Mesenchymal stem cell (in vitro differentiated cells and primary cell): ENCODE measurements at regions not wholly inside any gene's neighbourhood (a gene's known extent, or its start where the extent isn't known, plus 50 kb on each side); places are given as distances from the start of the nearest gene placed in this dataset.

ENCODE experiments used
- DNase-seq: peaks from one replicate; pipeline ENCODE4 v3.0.0-alpha.2; 2013
- H2AFZ ChIP-seq: one replicate; pipeline ENCODE4 v1.6.1; 2013; ENCODE audit warnings: low read depth, mild to moderate bottlenecking, control low read depth, inconsistent platforms, low read length, moderate library complexity
- H2AK5ac ChIP-seq: 2 replicates; pipeline ENCODE4 v1.6.1; 2013; ENCODE audit warnings: low read length, moderate library complexity, mild to moderate bottlenecking, inconsistent platforms; ENCODE audit not compliant: severe bottlenecking
- H2BK120ac ChIP-seq: one replicate; pipeline ENCODE4 v1.6.1; 2013; ENCODE audit warnings: low read depth, mild to moderate bottlenecking, inconsistent platforms, low read length, moderate library complexity
- H2BK12ac ChIP-seq, 2 experiments: one replicate each; pipeline ENCODE4 v1.6.1; 2013; ENCODE audit warnings: inconsistent platforms in 2 of 2, low read length in 2 of 2, mild to moderate bottlenecking in 2 of 2, moderate library complexity in 2 of 2, control low read depth in 1 of 2
- H2BK15ac ChIP-seq: one replicate; pipeline ENCODE4 v1.6.1; 2013; ENCODE audit warnings: mild to moderate bottlenecking, low read depth, inconsistent platforms; ENCODE audit not compliant: poor library complexity, severe bottlenecking
- H2BK5ac ChIP-seq: 2 replicates; pipeline ENCODE4 v1.6.1; 2013; ENCODE audit warnings: low read depth, mild to moderate bottlenecking, low read length, control low read depth, inconsistent platforms; ENCODE audit not compliant: poor library complexity, severe bottlenecking
- H3K14ac ChIP-seq, 2 experiments: one replicate each; pipeline ENCODE4 v1.6.1; 2013; ENCODE audit warnings: inconsistent platforms in 2 of 2, low read length in 2 of 2, control low read depth in 1 of 2, mild to moderate bottlenecking in 1 of 2, moderate library complexity in 1 of 2
- H3K18ac ChIP-seq, 2 experiments: one replicate each; pipeline ENCODE4 v1.6.1; 2013; ENCODE audit warnings: inconsistent platforms in 2 of 2, low read length in 2 of 2, control low read depth in 1 of 2, low read depth in 1 of 2, mild to moderate bottlenecking in 1 of 2
- H3K23ac ChIP-seq, 2 experiments: one replicate each; pipeline ENCODE4 v1.6.1; 2013; ENCODE audit warnings: inconsistent platforms in 2 of 2, low read length in 2 of 2, mild to moderate bottlenecking in 2 of 2, moderate library complexity in 2 of 2, control low read depth in 1 of 2
- H3K27ac ChIP-seq: 2 replicates; pipeline ENCODE4 v1.5.1; 2013; ENCODE audit warnings: mild to moderate bottlenecking, moderate library complexity, low read length, control low read depth, inconsistent platforms; ENCODE audit not compliant: poor library complexity, severe bottlenecking
- H3K27me3 ChIP-seq, 2 experiments: 2 replicates each; pipeline versions ENCODE4 v1.6.1 to v1.7.0; 2013; ENCODE audit warnings: low read length in 2 of 2, mild to moderate bottlenecking in 2 of 2, moderate library complexity in 2 of 2, control low read depth in 1 of 2, inconsistent platforms in 1 of 2; ENCODE audit not compliant: control insufficient read depth in 1 of 2, insufficient read depth in 1 of 2
- H3K36me3 ChIP-seq, 2 experiments: 2 replicates each; pipeline versions ENCODE4 v1.6.1 to v1.7.0; 2013; ENCODE audit warnings: low read length in 2 of 2, control low read depth in 1 of 2, inconsistent platforms in 1 of 2, low read depth in 1 of 2, mild to moderate bottlenecking in 1 of 2; ENCODE audit not compliant: insufficient read depth in 2 of 2, control insufficient read depth in 1 of 2
- H3K4ac ChIP-seq, 2 experiments: one replicate each; pipeline ENCODE4 v1.6.1; 2013; ENCODE audit warnings: inconsistent platforms in 2 of 2, low read length in 2 of 2, mild to moderate bottlenecking in 2 of 2, moderate library complexity in 2 of 2, control low read depth in 1 of 2, low read depth in 1 of 2
- H3K4me1 ChIP-seq: 2 replicates; pipeline ENCODE4 v1.6.1; 2013; ENCODE audit warnings: low read depth, low read length, control low read depth; ENCODE audit not compliant: control insufficient read depth, insufficient read depth
- H3K4me2 ChIP-seq: 2 replicates; pipeline ENCODE4 v1.6.1; 2013; ENCODE audit warnings: low read length, mild to moderate bottlenecking, inconsistent platforms; ENCODE audit not compliant: poor library complexity, severe bottlenecking
- H3K4me3 ChIP-seq, 2 experiments: 2 replicates each; pipeline versions ENCODE4 v1.5.1 to v1.7.0; 2013; ENCODE audit warnings: low read length in 2 of 2, mild to moderate bottlenecking in 2 of 2, control low read depth in 1 of 2, low read depth in 1 of 2; ENCODE audit not compliant: insufficient read depth in 1 of 2
- H3K79me1 ChIP-seq: replicated peaks from 2 replicates; pipeline ENCODE4 v1.6.1; 2013; ENCODE audit warnings: mild to moderate bottlenecking, control low read depth, low read length, inconsistent platforms; ENCODE audit not compliant: poor library complexity, severe bottlenecking
- H3K9ac ChIP-seq: 2 replicates; pipeline ENCODE4 v1.7.0; 2013; ENCODE audit warnings: mild to moderate bottlenecking, low read length, moderate library complexity
- H3K9me3 ChIP-seq: 2 replicates; pipeline ENCODE4 v1.7.0; 2013; ENCODE audit warnings: mild to moderate bottlenecking, low read length; ENCODE audit not compliant: control insufficient read depth
- H4K8ac ChIP-seq: one replicate; pipeline ENCODE4 v1.6.1; 2013; ENCODE audit warnings: inconsistent platforms, mild to moderate bottlenecking, low read length, moderate library complexity
- H4K91ac ChIP-seq: one replicate; pipeline ENCODE4 v1.6.1; 2013; ENCODE audit warnings: mild to moderate bottlenecking, low read length, inconsistent platforms
- WGBS: methylation state at CpG from one replicate; pipeline ENCODE4 v1.1.7; 2013; ENCODE audit warnings: mixed read lengths; 5-methylcytosine and 5-hydroxymethylcytosine counted together

DNA sequence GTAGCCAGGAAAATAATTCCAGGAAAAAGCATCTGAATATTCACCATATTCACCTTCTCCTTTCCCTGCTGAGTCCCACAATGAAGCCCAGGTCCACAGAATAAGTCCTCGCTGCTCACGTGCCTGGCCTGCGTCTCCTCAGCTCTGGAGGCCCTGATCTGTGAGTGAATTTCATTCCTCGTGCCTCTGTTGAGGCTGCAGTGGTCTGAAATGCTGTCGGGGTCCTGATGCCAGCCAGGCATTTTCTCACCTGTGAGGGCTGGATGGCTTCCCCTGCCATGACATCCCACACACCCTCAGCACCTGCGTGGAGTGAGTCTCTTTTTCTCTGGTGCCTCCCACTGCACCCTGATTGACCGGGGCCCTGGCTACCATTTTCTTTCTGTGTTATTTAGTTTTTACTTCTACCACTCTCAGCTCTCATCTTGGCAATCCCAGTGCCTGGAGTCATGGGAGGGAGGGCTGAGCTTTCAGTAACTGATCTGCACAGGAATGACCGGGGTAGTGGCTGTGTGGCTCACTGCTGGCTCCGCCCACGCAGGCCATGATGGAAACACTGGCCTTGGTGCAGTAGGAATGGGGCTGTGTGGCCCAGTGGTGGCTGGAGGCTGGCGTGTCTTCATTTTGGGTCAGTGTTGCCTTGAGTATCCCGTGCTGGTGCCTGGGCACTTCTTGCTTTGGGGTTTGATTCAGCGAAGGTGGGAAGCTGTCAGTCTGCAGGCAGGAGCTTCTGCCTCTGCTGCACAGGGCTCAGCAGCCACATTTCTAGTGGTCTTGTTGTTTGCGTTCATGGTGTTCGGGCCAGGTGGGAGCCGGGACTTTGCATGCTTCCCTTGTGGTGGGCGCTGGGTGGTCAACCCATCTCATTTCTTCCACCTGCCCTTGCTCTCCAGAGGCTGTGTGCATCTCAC lies 807.2 kb downstream of the TBC1D22A start:
- H2AFZ ChIP-seq, result no peak overlapping the region
- H3K36me3 ChIP-seq, result no peaks in the 10 kb centered on the region
- no peak overlapping the region for H4K91ac ChIP-seq
- no peak overlapping the region for H3K27ac ChIP-seq
- H3K9ac ChIP-seq, result no peak overlapping the region
- no peaks in the 10 kb centered on the region for H3K4me1 ChIP-seq
- H3K79me1 ChIP-seq, result no peaks in the 10 kb centered on the region
- no peak overlapping the region for H3K4me3 ChIP-seq
- no peak overlapping the region for H2BK5ac ChIP-seq
- no peak overlapping the region for H2BK120ac ChIP-seq
- no peak overlapping the region for H3K14ac ChIP-seq
- H3K4me2 ChIP-seq, result no peak overlapping the region
- no peak for DNase-seq
- H2BK12ac ChIP-seq, result no peak overlapping the region
- H2AK5ac ChIP-seq, result no peak overlapping the region
- H3K18ac ChIP-seq, result no peak overlapping the region
- no peak overlapping the region for H4K8ac ChIP-seq
- H3K9me3 ChIP-seq, result no peaks in the 10 kb centered on the region
- no peak overlapping the region for H3K4ac ChIP-seq
- H3K27me3 ChIP-seq, result no peaks in the 10 kb centered on the region
- no peak overlapping the region for H2BK15ac ChIP-seq
- 64% methylated on average over 17 of the region's 17 CpGs for WGBS
- H3K23ac ChIP-seq, result no peak overlapping the region

DNA sequence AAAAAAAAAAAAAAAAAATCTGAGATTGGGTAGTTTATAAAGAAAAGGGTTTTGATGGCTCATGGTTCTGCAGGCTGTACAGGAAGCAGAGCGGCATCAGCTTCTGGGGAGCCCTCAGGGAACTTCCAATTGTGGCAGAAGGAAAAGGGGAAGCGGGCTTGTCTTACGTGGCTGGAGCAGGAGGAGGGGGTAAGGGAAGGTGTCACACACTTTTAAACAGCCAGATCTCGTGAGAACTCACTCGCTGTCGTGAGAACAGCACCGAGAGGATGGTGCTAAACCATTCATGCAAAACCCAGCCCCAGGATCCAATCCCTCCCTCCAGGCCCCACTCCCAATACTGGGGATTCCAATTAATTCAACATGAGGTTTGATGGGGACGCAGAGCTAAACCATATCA lies 806.2 kb downstream of the TBC1D22A start:
- H2AK5ac ChIP-seq, result no peak overlapping the region
- no peak overlapping the region for H2BK12ac ChIP-seq

DNA sequence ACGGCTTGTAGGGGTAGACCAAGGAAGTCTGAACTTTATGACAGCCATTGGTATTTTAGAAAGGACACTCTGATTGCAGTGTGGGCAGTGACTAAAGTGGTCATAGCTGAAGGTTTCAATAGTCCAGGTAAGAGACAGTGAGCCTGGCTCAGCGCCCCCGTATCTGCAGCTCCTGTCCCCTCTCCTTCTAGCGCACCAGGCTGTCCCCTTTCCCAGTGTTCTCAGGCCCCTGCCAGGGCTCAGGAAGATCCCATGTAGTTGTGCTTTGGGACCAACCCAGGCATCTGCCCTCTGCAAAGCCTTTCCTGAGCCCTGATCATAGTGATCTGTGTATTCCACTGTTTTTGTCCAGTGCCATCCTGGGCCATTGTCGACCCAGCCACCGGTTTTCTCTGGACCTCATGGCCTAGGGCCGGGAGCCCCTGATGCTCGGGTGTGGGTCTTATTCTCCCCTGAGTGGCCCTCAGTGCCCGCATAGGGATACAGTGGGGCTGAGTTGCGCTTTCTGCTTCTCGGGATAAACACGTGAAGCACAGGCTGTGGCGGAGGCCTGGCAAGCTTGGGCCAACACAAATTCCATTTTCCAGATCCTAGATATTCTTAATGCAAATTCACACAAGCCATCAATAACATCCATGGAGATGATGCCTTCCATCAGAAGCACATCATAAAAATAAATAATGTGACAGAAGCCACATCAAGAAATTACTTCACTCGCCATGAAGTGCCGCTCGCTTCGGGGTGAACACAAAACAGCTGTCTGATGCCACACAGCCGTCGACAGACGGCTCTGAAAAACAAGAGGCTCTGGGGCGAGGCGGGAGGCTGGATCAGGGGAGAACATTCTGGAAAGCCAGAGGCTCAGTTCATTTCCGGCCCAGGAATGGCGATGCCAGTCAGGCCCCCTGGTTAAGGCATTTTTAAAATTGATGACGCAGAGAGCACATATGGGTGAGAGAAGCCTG lies 805.0 kb downstream of the TBC1D22A start:
- H3K14ac ChIP-seq, result no peak overlapping the region

More for the DNA sequence above, 806.2 kb downstream of the TBC1D22A start:
- no peak overlapping the region for H3K4me3 ChIP-seq
- no peak for DNase-seq
- no peaks in the 10 kb centered on the region for H3K4me1 ChIP-seq
- H2AFZ ChIP-seq, result no peak overlapping the region
- no peak overlapping the region for H2BK5ac ChIP-seq
- no peaks in the 10 kb centered on the region for H3K36me3 ChIP-seq
- H3K18ac ChIP-seq, result no peak overlapping the region
- H3K27me3 ChIP-seq, result no peaks in the 10 kb centered on the region
- H3K23ac ChIP-seq, result no peak overlapping the region
- no peak overlapping the region for H4K8ac ChIP-seq
- H3K4ac ChIP-seq, result no peak overlapping the region
- no peak overlapping the region for H2BK15ac ChIP-seq
- H3K9me3 ChIP-seq, result no peaks in the 10 kb centered on the region
- H3K27ac ChIP-seq, result no peak overlapping the region
- WGBS, result 67% methylated on average over 7 of the region's 8 CpGs
- no peak overlapping the region for H3K4me2 ChIP-seq
- no peak overlapping the region for H2BK120ac ChIP-seq
- H3K14ac ChIP-seq, result no peak overlapping the region
- H4K91ac ChIP-seq, result no peak overlapping the region
- H3K79me1 ChIP-seq, result no peaks in the 10 kb centered on the region
- no peak overlapping the region for H3K9ac ChIP-seq

DNA sequence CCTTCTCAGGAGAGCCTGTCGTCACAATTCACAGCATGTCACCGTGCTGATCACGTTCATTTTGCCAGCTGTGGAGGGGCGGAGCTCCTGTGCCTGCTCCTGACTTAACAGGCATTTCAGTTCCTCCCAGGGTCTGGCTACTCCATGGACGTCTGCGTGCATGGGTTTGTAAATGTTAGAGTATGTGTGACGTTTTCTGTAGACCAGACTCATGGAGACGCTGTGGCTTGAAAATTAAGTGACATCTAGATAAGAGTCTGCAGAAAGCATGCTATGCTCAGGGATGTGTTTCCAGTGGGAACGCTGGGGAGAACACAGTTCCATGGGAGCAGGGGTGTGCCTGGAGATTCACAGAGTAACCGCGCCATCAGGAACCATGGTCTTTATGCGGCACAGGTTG lies 804.0 kb downstream of the TBC1D22A start:
- no peak overlapping the region for H3K14ac ChIP-seq

More for the DNA sequence above, 805.0 kb downstream of the TBC1D22A start:
- DNase-seq, result no peak
- no peak overlapping the region for H2AFZ ChIP-seq
- H2BK15ac ChIP-seq, result no peak overlapping the region
- no peak overlapping the region for H3K9ac ChIP-seq
- no peaks in the 10 kb centered on the region for H3K79me1 ChIP-seq
- H2BK12ac ChIP-seq, result no peak overlapping the region
- H2BK5ac ChIP-seq, result no peak overlapping the region
- H3K4me2 ChIP-seq, result no peak overlapping the region
- H3K23ac ChIP-seq, result no peak overlapping the region
- no peak overlapping the region for H3K27ac ChIP-seq
- no peaks in the 10 kb centered on the region for H3K36me3 ChIP-seq
- no peak overlapping the region for H2AK5ac ChIP-seq
- no peak overlapping the region for H4K91ac ChIP-seq
- no peaks in the 10 kb centered on the region for H3K27me3 ChIP-seq
- no peak overlapping the region for H3K4me3 ChIP-seq
- no peak overlapping the region for H3K4ac ChIP-seq
- no peak overlapping the region for H4K8ac ChIP-seq
- H3K9me3 ChIP-seq, result no peaks in the 10 kb centered on the region
- no peak overlapping the region for H2BK120ac ChIP-seq
- H3K4me1 ChIP-seq, result no peaks in the 10 kb centered on the region
- H3K18ac ChIP-seq, result no peak overlapping the region
- WGBS, result 88% methylated on average over 25 of the region's 25 CpGs

More for the DNA sequence above, 804.0 kb downstream of the TBC1D22A start:
- Histone ChIP-seq H3K36me3 (no peaks in the 10 kb centered on the region), H3K18ac (no peak overlapping the region), H3K27ac (no peak overlapping the region), H4K8ac (no peak overlapping the region), H4K91ac (no peak overlapping the region), H3K4me1 (no peaks in the 10 kb centered on the region), H2BK12ac (no peak overlapping the region), H3K9me3 (no peaks in the 10 kb centered on the region), H2BK5ac (no peak overlapping the region), H3K4me2 (no peak overlapping the region), H2BK120ac (no peak overlapping the region), H2AFZ (no peak overlapping the region), H3K9ac (no peak overlapping the region), H3K79me1 (no peaks in the 10 kb centered on the region), H3K27me3 (no peaks in the 10 kb centered on the region), H2AK5ac (no peak overlapping the region), H3K4me3 (no peak overlapping the region), H2BK15ac (no peak overlapping the region), H3K23ac (no peak overlapping the region), H3K4ac (no peak overlapping the region)
- no peak for DNase-seq
- 78% methylated on average over 11 of the region's 12 CpGs for WGBS
